Ovary (tissue), 7 donors: ENCODE measurements at regions not wholly inside any gene's neighbourhood (a gene's known extent, or its start where the extent isn't known, plus 50 kb on each side); places are given as distances from the start of the nearest gene placed in this dataset.

Source experiments
- DNase-seq, 5 donors: peaks; one replicate each; pipeline ENCODE4 v3.0.0-alpha.2; 2019 to 2020
- H3K27ac ChIP-seq, 2 donors: fragments of 200-600 bp; one replicate each; pipeline versions ENCODE4 v1.5.1 to v1.8.0; 2019 to 2022
- H3K27me3 ChIP-seq: fragments of 200-600 bp; one replicate; pipeline ENCODE4 v1.8.0; 2022
- H3K36me3 ChIP-seq: fragments of 200-600 bp; sonication (generic); one replicate; pipeline ENCODE4 v1.5.1; 2019
- H3K4me1 ChIP-seq: one replicate; pipeline ENCODE4 v1.8.1; 2013; ENCODE audit warnings: mild to moderate bottlenecking, moderate library complexity; ENCODE audit not compliant: insufficient read depth
- H3K4me3 ChIP-seq: fragments of 200-600 bp; sonication (generic); one replicate; pipeline ENCODE4 v1.5.1; 2017
- H3K9me3 ChIP-seq, 2 donors: fragments of 200-600 bp in 1 of 2; sonication (generic) in 1 of 2; one replicate each; pipeline versions ENCODE4 v1.5.1 to v1.8.1; 2013 to 2019; ENCODE audit warnings: mild to moderate bottlenecking in 1 of 2, moderate library complexity in 1 of 2
- EP300 ChIP-seq: sonication (generic); formaldehyde crosslinking; IDR thresholded peaks from one replicate; pipeline ENCODE4 v1.6.1; 2017; ENCODE audit warnings: antibody characterized with exemption
- POLR2A ChIP-seq: fragments of 450-650 bp; IDR thresholded peaks from one replicate; pipeline ENCODE4 v1.6.1; 2017; ENCODE audit warnings: antibody characterized with exemption, mild to moderate bottlenecking, moderate library complexity
- WGBS, 3 donors: extraction: QIAGEN DNeasy Blood & Tissue Kit in 1 of 3; methylation state at CpG; one replicate each; pipeline versions ENCODE4 v1.1.5 to v1.1.7; 2013 to 2017; 5-methylcytosine and 5-hydroxymethylcytosine counted together
- intact Hi-C, 4 donors: fragments of 100-400 bp; cut with DNase I; formaldehyde crosslinking; loops; one replicate each; pipeline versions ENCODE4 v1.11.0 to v1.15.1; 2022 to 2023
- TF ChIP-seq, protein P1 (sequence below), 3 donors: fragments of 450-650 bp in 2 of 3; fragments of 200-600 bp in 1 of 3; IDR thresholded peaks; one replicate each; pipeline versions ENCODE4 v1.5.1 to v1.8.0; 2016 to 2022; ENCODE audit warnings: antibody characterized with exemption in 3 of 3, mild to moderate bottlenecking in 1 of 3
- donor health status: DM: no; HTN: no; CAD: no; lungs with moderate emphysema.
- donor health status: DM: no; HTN: no; CAD: no.
- donor health status: Bipolar disorder and iron deficiency.
- donor health status: DM: no; HTN: no; CAD: no.
- donor health status: DM: yes; HTN: yes; CAD: no.

DNA sequence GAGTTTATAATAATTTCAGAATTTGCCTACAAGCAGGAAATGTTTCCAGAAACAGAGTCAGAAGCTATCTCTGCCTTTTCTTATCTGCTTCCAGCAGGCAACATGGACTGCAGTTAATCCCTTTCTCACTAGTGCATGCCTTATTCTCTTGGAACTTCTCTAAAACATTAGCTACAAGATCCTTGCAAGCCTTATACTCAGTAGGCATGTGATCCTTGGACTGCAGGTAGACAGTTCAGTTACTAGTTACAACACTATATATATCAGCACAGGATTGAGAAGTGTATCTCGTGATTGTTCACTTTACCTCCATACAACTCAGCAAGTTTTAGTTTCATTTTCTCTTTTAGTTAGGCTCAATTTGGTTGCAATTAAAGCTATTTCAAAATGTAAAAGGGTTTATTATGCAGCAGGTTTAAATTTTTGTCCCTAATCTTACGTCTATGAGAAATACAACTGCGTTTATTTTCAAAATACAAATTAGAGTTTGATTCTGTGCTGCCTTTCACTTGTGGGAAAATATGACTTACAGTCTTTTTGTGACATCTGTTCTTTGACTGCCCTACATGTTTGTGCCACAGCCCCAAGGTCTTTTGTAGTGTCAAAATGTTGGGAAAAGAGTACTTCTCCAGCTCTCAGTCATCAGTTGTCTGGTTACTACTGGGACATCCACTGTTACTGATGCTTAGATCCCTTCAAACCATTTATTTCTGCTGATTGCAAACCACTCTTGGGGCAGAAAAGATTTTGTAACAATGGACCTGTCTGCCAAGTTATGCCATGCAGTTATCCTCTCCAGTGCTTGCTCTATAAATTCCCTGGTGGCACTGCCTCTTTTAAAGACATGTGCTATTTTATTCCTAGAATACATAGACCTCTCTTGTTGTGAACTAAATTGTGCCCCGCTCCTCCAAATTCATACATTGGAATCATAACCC, 709.0 kb upstream of the FOXG1 start:
- no peak for DNase-seq
- Histone ChIP-seq H3K27me3 (no peaks in the 10 kb centered on the region), H3K36me3 (no peaks in the 10 kb centered on the region), H3K27ac (no peak overlapping the region), H3K4me3 (no peak overlapping the region), H3K9me3 (no peaks in the 10 kb centered on the region), H3K4me1 (no peaks in the 10 kb centered on the region)
- WGBS, 3 donors: 27 to 38% (median 31%) methylated on average over 4 of the region's 4 CpGs
- intact Hi-C loops: no loop called here
- no peak for TF ChIP-seq POLR2A
- TF ChIP-seq, protein P1, sequence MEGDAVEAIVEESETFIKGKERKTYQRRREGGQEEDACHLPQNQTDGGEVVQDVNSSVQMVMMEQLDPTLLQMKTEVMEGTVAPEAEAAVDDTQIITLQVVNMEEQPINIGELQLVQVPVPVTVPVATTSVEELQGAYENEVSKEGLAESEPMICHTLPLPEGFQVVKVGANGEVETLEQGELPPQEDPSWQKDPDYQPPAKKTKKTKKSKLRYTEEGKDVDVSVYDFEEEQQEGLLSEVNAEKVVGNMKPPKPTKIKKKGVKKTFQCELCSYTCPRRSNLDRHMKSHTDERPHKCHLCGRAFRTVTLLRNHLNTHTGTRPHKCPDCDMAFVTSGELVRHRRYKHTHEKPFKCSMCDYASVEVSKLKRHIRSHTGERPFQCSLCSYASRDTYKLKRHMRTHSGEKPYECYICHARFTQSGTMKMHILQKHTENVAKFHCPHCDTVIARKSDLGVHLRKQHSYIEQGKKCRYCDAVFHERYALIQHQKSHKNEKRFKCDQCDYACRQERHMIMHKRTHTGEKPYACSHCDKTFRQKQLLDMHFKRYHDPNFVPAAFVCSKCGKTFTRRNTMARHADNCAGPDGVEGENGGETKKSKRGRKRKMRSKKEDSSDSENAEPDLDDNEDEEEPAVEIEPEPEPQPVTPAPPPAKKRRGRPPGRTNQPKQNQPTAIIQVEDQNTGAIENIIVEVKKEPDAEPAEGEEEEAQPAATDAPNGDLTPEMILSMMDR (IDR thresholded peaks at IDR 0.05): no peak
- TF ChIP-seq EP300: no peak

DNA sequence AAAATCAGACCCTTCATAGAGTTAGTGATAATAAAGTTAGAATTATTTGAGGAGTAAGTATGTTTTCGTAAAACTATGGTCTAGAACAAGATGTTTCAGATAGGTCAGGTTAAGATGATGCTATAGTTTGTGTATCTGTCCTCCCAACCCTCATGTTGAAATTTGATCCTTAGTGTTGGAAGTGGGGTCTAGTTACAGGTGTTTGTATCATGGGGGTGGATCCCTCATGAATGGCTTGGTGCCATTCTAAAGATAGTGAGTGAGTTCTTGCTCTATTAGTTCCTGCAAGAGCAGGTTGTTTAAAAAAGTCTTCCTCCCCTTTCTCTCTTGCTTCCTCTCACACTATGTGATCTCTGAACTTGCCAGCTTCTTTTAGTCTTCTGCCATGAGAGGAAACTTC, 707.3 kb upstream of the FOXG1 start:
- intact Hi-C loops: no loop called here
- DNase-seq: no peak
- H3K9me3 ChIP-seq: no peaks in the 10 kb centered on the region
- no peak overlapping the region for H3K4me3 ChIP-seq
- H3K27me3 ChIP-seq: no peaks in the 10 kb centered on the region
- H3K4me1 ChIP-seq: no peaks in the 10 kb centered on the region
- TF ChIP-seq, protein P1 (IDR thresholded peaks at IDR 0.05): no peak
- no peak for TF ChIP-seq EP300
- no peak for TF ChIP-seq POLR2A
- 89 to 96% (median 91%) methylated on average over 1 of the region's 1 CpG for WGBS, 3 donors
- H3K36me3 ChIP-seq: no peaks in the 10 kb centered on the region
- no peak overlapping the region for H3K27ac ChIP-seq

DNA sequence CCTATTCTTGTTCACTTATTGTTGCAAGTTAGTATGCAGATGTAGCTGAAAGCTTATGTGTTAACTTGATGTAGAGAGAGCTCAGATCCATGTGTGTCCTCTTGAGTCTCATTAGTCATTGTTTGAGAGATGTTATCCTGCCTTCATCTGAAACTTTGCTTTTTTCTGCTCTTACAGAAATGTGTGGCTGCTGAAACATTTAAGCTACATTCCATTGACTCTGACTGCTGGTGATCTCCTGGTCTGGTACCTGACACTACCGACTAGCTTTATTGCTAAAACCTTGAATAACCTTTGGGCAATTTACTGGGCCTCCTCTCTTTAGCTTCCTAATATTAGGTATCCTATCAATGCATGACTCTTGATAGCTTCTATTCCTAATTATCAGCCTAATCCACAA, 705.6 kb upstream of the FOXG1 start:
- H3K27me3 ChIP-seq: no peaks in the 10 kb centered on the region
- no peak for DNase-seq
- WGBS, 3 donors: 64 to 75% (median 67%) methylated on average over 1 of the region's 1 CpG
- H3K4me1 ChIP-seq: no peaks in the 10 kb centered on the region
- H3K9me3 ChIP-seq: no peaks in the 10 kb centered on the region
- no peak for TF ChIP-seq POLR2A
- TF ChIP-seq EP300: no peak
- TF ChIP-seq, protein P1 (IDR thresholded peaks at IDR 0.05): no peak
- no peak overlapping the region for H3K4me3 ChIP-seq
- intact Hi-C loops: no loop called here
- H3K36me3 ChIP-seq: no peaks in the 10 kb centered on the region
- no peak overlapping the region for H3K27ac ChIP-seq

DNA sequence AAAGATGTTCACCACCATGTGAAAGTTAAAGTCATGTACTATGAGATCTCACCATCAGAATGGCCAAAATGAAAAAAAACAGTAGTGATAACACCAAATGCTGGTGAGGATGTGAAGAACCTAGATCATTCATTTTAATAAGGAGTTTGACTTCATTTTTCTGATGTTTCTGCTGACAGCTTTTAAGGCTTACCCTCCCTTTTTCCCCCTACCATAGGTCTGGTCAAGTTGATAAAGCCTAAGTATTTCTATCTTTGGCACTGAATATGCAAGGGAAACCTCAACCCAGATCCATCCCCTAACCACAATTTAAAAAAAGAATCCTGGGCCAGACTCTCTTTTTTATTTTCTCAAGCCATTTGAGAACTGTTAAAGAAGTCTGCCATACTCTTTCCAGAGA, 689.6 kb upstream of the FOXG1 start:
- intact Hi-C loops: no loop called here
- Histone ChIP-seq H3K4me3 (no peak overlapping the region), H3K27ac (no peak overlapping the region)

More for the DNA sequence above, 689.6 kb upstream of the FOXG1 start:
- TF ChIP-seq POLR2A: no peak
- TF ChIP-seq, protein P1 (IDR thresholded peaks at IDR 0.05): no peak
- TF ChIP-seq EP300: no peak
- Histone ChIP-seq H3K36me3 (no peaks in the 10 kb centered on the region), H3K27me3 (no peaks in the 10 kb centered on the region), H3K4me1 (no peaks in the 10 kb centered on the region), H3K9me3 (no peaks in the 10 kb centered on the region)
- no peak for DNase-seq
